ENCODE measurements at regions not wholly inside any gene's neighbourhood (a gene's known extent, or its start where the extent isn't known, plus 50 kb on each side); places are given as distances from the start of the nearest gene placed in this dataset.

GRCh38 chr20:58162986-58163385, 65.5 kb downstream of the ANKRD60 start:
- TF ChIP-seq CTCF (IDR thresholded peaks at IDR 0.05): no peak
- no peak for TF ChIP-seq POLR2A (IDR thresholded peaks at IDR 0.05)
